Ectodermal cell (in vitro differentiated cells): ENCODE measurements at regions not wholly inside any gene's neighbourhood (a gene's known extent, or its start where the extent isn't known, plus 50 kb on each side); places are given as distances from the start of the nearest gene placed in this dataset.

Experiments
- H3K27ac ChIP-seq: 2 replicates; pipeline ENCODE4 v1.7.0; 2013; ENCODE audit warnings: mild to moderate bottlenecking, low read depth, low read length; ENCODE audit not compliant: insufficient read depth, poor library complexity, severe bottlenecking
- H3K27me3 ChIP-seq: 2 replicates; pipeline ENCODE4 v1.7.0; 2013; ENCODE audit warnings: mild to moderate bottlenecking, low read length; ENCODE audit not compliant: insufficient read depth, control insufficient read depth, poor library complexity, severe bottlenecking
- H3K36me3 ChIP-seq: one replicate; pipeline ENCODE4 v1.7.0; 2013; ENCODE audit warnings: low read length; ENCODE audit not compliant: control insufficient read depth, insufficient read depth
- H3K4me1 ChIP-seq: one replicate; pipeline ENCODE4 v1.7.0; 2013; ENCODE audit warnings: low read length; ENCODE audit not compliant: control insufficient read depth, insufficient read depth
- H3K4me3 ChIP-seq: 2 replicates; pipeline ENCODE4 v1.7.0; 2013; ENCODE audit warnings: low read depth, low read length, control low read depth; ENCODE audit not compliant: insufficient read depth
- H3K9me3 ChIP-seq: 2 replicates; pipeline ENCODE4 v1.7.0; 2013; ENCODE audit warnings: mild to moderate bottlenecking, low read length, moderate library complexity; ENCODE audit not compliant: control insufficient read depth
- WGBS, 2 experiments: methylation state at CpG; one replicate each; pipeline ENCODE4 v1.1.7; 2013; ENCODE audit warnings: missing lambda C conversion rate in 2 of 2; 5-methylcytosine and 5-hydroxymethylcytosine counted together

DNA sequence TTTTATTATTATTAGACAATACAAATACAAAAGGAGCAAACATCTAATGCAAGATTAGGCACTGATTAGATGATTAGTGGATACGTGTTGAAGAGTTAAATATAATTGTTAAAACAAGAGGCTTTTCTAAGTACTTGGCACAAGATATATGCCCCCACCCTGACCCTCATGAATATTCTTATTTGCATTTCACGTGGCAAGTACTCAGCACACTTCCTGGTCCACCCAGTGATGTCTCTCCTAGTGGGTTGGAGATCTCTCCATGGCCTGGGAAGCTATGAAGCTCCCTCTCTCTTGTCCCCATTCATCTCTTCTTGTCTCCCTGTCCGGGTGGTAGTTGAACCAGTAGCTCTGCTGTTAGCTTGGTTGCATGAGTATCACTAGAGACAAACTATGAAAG is 375.3 kb downstream of the ADRA2A start:
- Histone ChIP-seq H3K36me3 (no peaks in the 10 kb centered on the region), H3K27me3 (no peaks in the 10 kb centered on the region), H3K9me3 (no peaks in the 10 kb centered on the region), H3K4me3 (no peak overlapping the region), H3K27ac (no peak overlapping the region), H3K4me1 (no peaks in the 10 kb centered on the region)
- WGBS, 2 experiments: 84% methylated on average over 2 to 3 of the region's 3 CpGs

DNA sequence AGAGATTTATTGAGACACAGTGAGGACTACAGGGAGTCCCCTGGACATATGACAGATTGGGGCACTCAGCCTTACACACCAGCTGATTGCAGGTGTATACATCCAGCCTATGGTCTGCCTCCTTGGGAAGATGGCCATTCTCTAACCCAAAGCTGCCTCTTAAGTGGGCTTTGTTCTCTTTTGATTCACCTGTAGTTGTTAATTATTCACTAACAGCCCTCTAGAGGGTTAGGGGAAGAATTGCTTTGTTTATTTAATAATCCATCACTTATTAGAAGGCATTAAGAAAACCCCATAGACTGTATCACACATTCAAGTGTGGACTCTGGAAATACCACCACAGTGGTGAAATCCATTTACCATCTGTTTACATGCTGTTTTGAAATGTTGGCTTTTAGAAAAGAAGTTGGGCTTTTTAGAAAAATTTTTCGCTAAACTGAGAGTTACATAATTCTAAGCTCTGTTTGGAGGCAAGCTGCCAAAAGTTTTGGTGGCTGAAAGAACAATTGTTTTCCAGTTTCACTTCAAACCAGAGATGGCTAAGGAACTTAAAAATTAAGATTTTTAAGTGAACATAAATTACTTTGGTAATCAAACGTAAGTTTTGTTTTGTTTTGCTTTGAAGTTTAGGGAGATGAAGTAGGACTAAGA is 379.1 kb downstream of the ADRA2A start:
- Histone ChIP-seq H3K9me3 (no peaks in the 10 kb centered on the region), H3K4me1 (no peaks in the 10 kb centered on the region), H3K36me3 (no peaks in the 10 kb centered on the region), H3K27me3 (no peaks in the 10 kb centered on the region), H3K27ac (no peak overlapping the region), H3K4me3 (no peak overlapping the region)
- 92 to 100% methylated on average over 2 of the region's 2 CpGs for WGBS, 2 experiments

DNA sequence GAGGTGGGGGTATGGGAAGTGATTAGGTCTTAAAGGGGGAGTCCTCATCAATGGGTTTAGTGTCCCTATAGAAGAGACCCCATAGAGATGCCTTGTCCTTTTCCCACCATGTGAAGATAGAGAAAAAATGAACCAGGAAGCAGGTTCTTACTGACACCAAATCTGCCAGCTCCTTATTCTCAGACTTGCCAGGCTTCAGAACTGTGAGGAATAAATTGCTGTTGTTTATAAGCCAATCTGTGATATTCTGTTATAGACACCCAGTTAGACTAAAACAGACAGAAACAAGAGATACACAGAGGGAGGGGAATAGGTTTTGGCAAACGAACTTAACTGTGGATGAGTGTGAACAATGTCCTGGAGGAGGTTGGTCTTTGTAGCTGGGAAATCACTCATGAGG is 381.4 kb downstream of the ADRA2A start:
- WGBS, 2 experiments: 84 to 86% methylated on average over 1 of the region's 1 CpG
- Histone ChIP-seq H3K9me3 (no peaks in the 10 kb centered on the region), H3K4me3 (no peak overlapping the region), H3K27me3 (no peaks in the 10 kb centered on the region), H3K4me1 (no peaks in the 10 kb centered on the region), H3K27ac (no peak overlapping the region), H3K36me3 (no peaks in the 10 kb centered on the region)

DNA sequence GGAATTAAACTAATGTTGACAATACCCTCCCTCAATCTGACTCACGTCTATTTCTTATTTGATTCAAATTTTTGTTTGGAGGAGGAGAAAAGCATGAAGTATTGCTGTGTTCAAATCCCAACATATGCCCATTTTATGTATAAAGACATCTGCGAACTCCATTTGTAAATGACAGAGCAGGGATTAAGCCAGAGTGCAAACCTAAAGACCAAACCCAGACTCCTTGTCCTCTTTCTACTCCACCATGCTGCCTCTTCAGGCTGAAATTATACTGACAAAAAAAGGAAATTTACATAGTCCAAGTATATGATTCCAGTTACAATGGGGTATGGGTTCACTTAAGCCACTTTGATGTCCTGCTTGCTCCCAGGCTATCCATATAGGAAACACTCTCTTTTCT is 383.1 kb downstream of the ADRA2A start:
- H3K9me3 ChIP-seq: no peaks in the 10 kb centered on the region
- whole genome bisulfite sequencing, 2 experiments: 95 to 100% methylated on average over 1 to 2 of the region's 2 CpGs
- H3K4me1 ChIP-seq: no peaks in the 10 kb centered on the region
- H3K27ac ChIP-seq: no peak overlapping the region
- no peak overlapping the region for H3K4me3 ChIP-seq
- H3K27me3 ChIP-seq: no peaks in the 10 kb centered on the region
- no peaks in the 10 kb centered on the region for H3K36me3 ChIP-seq

DNA sequence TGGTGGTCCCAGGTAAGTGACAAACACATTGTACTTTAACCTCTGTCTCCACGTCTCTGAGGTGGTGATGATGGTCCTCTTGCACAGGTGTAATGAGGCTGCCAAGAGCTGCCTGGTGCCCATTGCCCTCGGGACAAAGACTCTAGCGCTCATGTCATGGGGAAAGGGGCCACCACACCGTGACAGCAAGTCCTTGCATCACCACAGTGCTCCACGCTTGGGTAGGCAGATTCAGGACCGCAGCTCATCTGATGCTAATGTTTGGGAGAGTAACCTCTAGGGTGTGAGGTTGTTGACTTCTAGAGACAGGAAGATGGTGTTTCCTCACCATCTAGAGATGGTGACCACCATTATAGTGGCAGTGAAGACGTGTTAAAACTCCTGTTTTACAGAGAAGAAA is 395.6 kb downstream of the ADRA2A start:
- Histone ChIP-seq H3K9me3 (no peaks in the 10 kb centered on the region), H3K36me3 (no peaks in the 10 kb centered on the region), H3K4me3 (no peak overlapping the region), H3K4me1 (no peaks in the 10 kb centered on the region), H3K27me3 (no peaks in the 10 kb centered on the region), H3K27ac (no peak overlapping the region)
- 92 to 93% methylated on average over 6 to 7 of the region's 7 CpGs for WGBS, 2 experiments

DNA sequence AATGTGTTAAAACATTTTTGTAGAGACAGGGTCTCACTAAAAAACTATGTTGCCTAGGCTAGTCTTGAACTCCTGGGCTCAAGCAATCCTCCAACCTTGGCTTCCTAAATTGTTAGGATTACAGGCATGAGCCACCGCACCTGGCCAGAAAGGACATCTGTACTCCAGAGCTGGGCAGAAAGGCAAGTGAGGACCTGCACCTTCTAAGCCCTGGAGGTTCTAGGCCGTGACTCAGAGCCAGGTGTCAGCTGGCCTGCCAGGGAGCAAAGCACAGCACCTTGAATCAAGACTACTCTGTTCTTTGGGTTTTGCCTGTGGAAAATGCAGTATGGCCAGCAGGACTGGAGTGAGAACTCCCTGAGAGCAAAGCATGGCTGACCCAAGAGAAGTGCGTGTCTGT is 396.5 kb downstream of the ADRA2A start:
- Histone ChIP-seq H3K36me3 (no peaks in the 10 kb centered on the region), H3K9me3 (no peaks in the 10 kb centered on the region), H3K4me3 (no peak overlapping the region), H3K27ac (no peak overlapping the region), H3K4me1 (no peaks in the 10 kb centered on the region), H3K27me3 (no peaks in the 10 kb centered on the region)
- WGBS, 2 experiments: 61 to 65% methylated on average over 3 of the region's 3 CpGs

DNA sequence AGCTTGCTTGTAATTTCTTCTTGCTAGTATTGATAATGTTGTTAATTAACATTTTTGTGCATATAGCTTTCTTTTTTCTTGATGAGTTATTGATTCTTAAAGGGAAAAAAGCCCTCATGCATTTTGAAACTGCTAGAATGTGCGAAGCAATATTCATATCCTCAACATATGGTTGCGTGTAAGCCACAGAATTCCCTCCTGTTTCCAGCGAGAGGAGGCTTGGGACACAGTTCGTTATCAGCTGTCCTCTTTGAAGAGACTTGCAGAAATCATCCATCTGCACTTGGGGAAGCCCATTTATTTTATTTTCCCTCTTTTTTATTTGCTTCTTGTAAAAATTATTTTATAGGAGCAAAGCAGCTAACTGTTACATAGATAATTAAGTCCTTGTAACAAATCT is 398.0 kb downstream of the ADRA2A start:
- no peaks in the 10 kb centered on the region for H3K27me3 ChIP-seq
- 92 to 95% methylated on average over 4 of the region's 4 CpGs for whole genome bisulfite sequencing, 2 experiments
- H3K4me1 ChIP-seq: no peaks in the 10 kb centered on the region
- H3K27ac ChIP-seq: no peak overlapping the region
- H3K4me3 ChIP-seq: no peak overlapping the region
- no peaks in the 10 kb centered on the region for H3K36me3 ChIP-seq
- H3K9me3 ChIP-seq: no peaks in the 10 kb centered on the region

DNA sequence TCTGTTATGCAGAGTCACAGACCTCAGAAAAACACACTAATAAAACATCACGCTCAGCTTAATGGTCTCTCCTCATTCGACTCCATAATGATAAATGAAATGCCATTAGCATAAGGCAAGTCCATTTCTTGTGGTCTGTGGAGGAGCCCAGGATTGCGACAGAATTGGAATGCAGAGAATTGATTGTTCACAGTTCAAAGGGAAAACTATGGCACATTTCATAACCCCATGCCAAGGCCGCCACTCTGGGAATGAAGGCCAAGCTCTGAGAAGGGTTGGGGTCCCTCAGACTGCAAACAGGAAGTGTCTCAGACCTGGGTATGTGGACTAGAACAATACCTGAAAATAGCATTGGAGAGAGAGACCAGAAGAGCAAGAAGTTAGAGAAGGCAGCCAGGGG is 398.9 kb downstream of the ADRA2A start:
- 90 to 93% methylated on average over 3 to 4 of the region's 4 CpGs for WGBS, 2 experiments

DNA sequence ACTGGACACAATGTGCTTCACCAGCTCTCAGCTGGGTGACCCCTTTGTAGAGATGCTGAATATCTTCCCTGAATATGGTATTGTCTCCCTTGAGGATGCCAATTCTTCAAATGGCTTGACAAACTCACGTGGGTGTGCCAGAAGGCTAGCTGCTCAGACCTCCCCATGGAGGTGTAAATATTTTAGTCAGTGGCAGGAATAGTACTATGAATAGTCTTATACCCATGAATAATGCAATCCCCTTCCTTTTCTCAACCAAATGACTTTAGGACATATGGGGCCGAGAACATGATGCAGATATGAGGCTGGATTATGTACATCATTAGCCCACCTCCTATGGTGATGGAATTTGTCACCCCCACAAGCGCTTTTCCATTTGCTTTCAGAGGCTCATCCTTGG is 401.8 kb downstream of the ADRA2A start:
- H3K4me1 ChIP-seq: no peaks in the 10 kb centered on the region
- H3K27me3 ChIP-seq: no peaks in the 10 kb centered on the region
- no peaks in the 10 kb centered on the region for H3K9me3 ChIP-seq
- no peak overlapping the region for H3K27ac ChIP-seq
- WGBS, 2 experiments: 83% methylated on average over 3 of the region's 3 CpGs
- no peak overlapping the region for H3K4me3 ChIP-seq
- no peaks in the 10 kb centered on the region for H3K36me3 ChIP-seq

More for the DNA sequence above, 398.9 kb downstream of the ADRA2A start:
- no peaks in the 10 kb centered on the region for H3K27me3 ChIP-seq
- H3K4me3 ChIP-seq: no peak overlapping the region
- H3K27ac ChIP-seq: no peak overlapping the region
- no peaks in the 10 kb centered on the region for H3K36me3 ChIP-seq
- H3K4me1 ChIP-seq: no peaks in the 10 kb centered on the region
- no peaks in the 10 kb centered on the region for H3K9me3 ChIP-seq

DNA sequence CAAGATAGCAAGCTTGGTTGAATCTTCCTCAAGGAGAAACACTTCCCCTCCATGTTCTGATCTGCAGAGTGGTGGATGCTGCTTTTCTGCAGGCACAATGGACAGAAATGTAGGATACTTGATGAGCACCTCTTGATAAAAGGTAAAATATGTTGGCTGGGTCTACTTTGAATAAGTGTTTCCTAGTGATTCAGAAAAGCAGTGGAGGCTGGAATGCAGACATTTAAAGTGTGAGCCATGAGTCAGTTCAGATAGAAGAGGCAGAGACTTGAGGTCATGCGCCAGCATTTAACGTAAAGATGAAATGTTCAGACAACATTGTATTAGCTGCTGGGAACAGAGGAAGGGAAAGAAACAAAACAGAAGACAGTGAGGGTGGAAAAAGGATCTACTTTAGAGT is 403.1 kb downstream of the ADRA2A start:
- no peaks in the 10 kb centered on the region for H3K27me3 ChIP-seq
- H3K4me3 ChIP-seq: no peak overlapping the region
- H3K4me1 ChIP-seq: no peaks in the 10 kb centered on the region
- no peak overlapping the region for H3K27ac ChIP-seq
- no peaks in the 10 kb centered on the region for H3K36me3 ChIP-seq
- 97% methylated on average over 2 of the region's 2 CpGs for WGBS, 2 experiments
- H3K9me3 ChIP-seq: no peaks in the 10 kb centered on the region
